ENCODE measurements at regions not wholly inside any gene's neighbourhood (a gene's known extent, or its start where the extent isn't known, plus 50 kb on each side); places are given as distances from the start of the nearest gene placed in this dataset.

- ChIA-PET CTCF (interaction anchor here (0.6 to 1.1 kb wide), 3 partner anchors 18 to 135 kb away, joined by 3 to 4 read pairs (median 3); no protein-coding TSS in a partner anchor), POLR2A (interaction anchor here (0.7 to 1.1 kb wide), 2 partner anchors 11 to 19 kb away, joined by 3 to 4 read pairs; no protein-coding TSS in a partner anchor)
- TF ChIP-seq CTCF (IDR thresholded peaks at IDR 0.05; ENCODE audit: insufficient read depth, low read depth, low read length) = no peak
- H3K4me3 ChIP-seq (ENCODE audit: low read depth, low read length) = no peak overlapping the region
- H3K36me3 ChIP-seq (ENCODE audit: control insufficient read depth, insufficient read depth, low read length) = no peaks in the 10 kb centered on the region
- DNase-seq (ENCODE audit: low read depth) = no peak
- no peaks in the 10 kb centered on the region; the same call in none of the 2 replicates for H3K27me3 ChIP-seq (ENCODE audit: control insufficient read depth, insufficient read depth, low read length)
Observed at GRCh38 chr2:238709325-238710025, 138.4 kb upstream of the TWIST2 start.

GRCh38 chr2:238710032-238710735 lies 137.7 kb upstream of the TWIST2 start:
- TF ChIP-seq CTCF (IDR thresholded peaks at IDR 0.05; ENCODE audit: insufficient read depth, low read depth, low read length) = no peak
- no peak for DNase-seq (ENCODE audit: low read depth)

GRCh38 chr2:238710787-238711186 lies 137.1 kb upstream of the TWIST2 start:
- CTCF ChIA-PET = interaction anchor here (1.1 kb wide), 1 partner anchor 17 kb away, joined by 3 read pairs; no protein-coding TSS in a partner anchor
- no peak for TF ChIP-seq CTCF (IDR thresholded peaks at IDR 0.05; ENCODE audit: insufficient read depth, low read depth, low read length)

More at GRCh38 chr2:238710032-238710735, 137.7 kb upstream of the TWIST2 start:
- no peak overlapping the region for H3K4me3 ChIP-seq (ENCODE audit: low read depth, low read length)
- H3K27me3 ChIP-seq (ENCODE audit: control insufficient read depth, insufficient read depth, low read length) = no peaks in the 10 kb centered on the region; the same call in none of the 2 replicates
- POLR2A ChIA-PET = interaction anchor here (1.1 kb wide), 1 partner anchor 19 kb away, joined by 4 read pairs; no protein-coding TSS in a partner anchor
- CTCF ChIA-PET = interaction anchor here (1.1 kb wide), 1 partner anchor 17 kb away, joined by 3 read pairs; no protein-coding TSS in a partner anchor
- no peaks in the 10 kb centered on the region for H3K36me3 ChIP-seq (ENCODE audit: control insufficient read depth, insufficient read depth, low read length)

GRCh38 chr2:238711346-238711745 lies 136.5 kb upstream of the TWIST2 start:
- TF ChIP-seq CTCF (IDR thresholded peaks at IDR 0.05; ENCODE audit: insufficient read depth, low read depth, low read length) = no peak
- DNase-seq (ENCODE audit: low read depth) = no peak
- Histone ChIP-seq H3K27me3 (ENCODE audit: control insufficient read depth, insufficient read depth, low read length) (no peaks in the 10 kb centered on the region; the same call in none of the 2 replicates), H3K4me3 (ENCODE audit: low read depth, low read length) (no peak overlapping the region), H3K36me3 (ENCODE audit: control insufficient read depth, insufficient read depth, low read length) (no peaks in the 10 kb centered on the region)
- ChIA-PET POLR2A (no interaction called here), CTCF (no interaction called here)

More at GRCh38 chr2:238710787-238711186, 137.1 kb upstream of the TWIST2 start:
- Histone ChIP-seq H3K27me3 (ENCODE audit: control insufficient read depth, insufficient read depth, low read length) (no peaks in the 10 kb centered on the region; the same call in none of the 2 replicates), H3K36me3 (ENCODE audit: control insufficient read depth, insufficient read depth, low read length) (no peaks in the 10 kb centered on the region), H3K4me3 (ENCODE audit: low read depth, low read length) (no peak overlapping the region)
- no peak for DNase-seq (ENCODE audit: low read depth)
- POLR2A ChIA-PET = no interaction called here

DNA sequence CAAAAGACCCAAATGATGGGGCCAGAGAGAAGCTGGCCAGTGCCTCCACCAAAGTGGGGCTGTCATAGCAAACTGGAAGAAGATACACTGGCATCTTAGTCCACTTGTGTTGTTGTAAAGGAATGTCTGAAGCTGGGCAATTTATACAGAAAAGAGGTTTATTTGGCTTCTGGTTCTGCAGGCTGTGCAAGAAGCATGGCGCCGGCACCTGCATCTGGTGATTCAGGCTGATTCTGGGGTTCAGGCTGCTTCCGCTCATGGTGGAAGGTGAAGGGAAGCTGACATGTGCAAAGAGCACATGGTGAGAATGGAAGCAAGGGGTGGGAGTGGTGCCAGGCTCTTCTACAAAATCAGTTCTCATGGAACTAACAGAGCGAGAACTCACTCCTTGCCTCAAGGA lies 135.9 kb upstream of the TWIST2 start:
- no peak for TF ChIP-seq CTCF (IDR thresholded peaks at IDR 0.05; ENCODE audit: insufficient read depth, low read depth, low read length)
- H3K27me3 ChIP-seq (ENCODE audit: control insufficient read depth, insufficient read depth, low read length) = no peaks in the 10 kb centered on the region; the same call in none of the 2 replicates
- ChIA-PET POLR2A (no interaction called here), CTCF (no interaction called here)
- no peak for DNase-seq (ENCODE audit: low read depth)
- no peak overlapping the region for H3K4me3 ChIP-seq (ENCODE audit: low read depth, low read length)
- no peaks in the 10 kb centered on the region for H3K36me3 ChIP-seq (ENCODE audit: control insufficient read depth, insufficient read depth, low read length)

Measured in BJ (cell line).